A549 (cell line): ENCODE measurements at regions not wholly inside any gene's neighbourhood (a gene's known extent, or its start where the extent isn't known, plus 50 kb on each side); places are given as distances from the start of the nearest gene placed in this dataset.

ENCODE experiments used
- ATAC-seq, 2 experiments: fragments of 200-7000 bp in 1 of 2; fragments of >200 bp in 1 of 2; cut with Nextera tagmentation in 1 of 2; cut with Tn5 transposase in 1 of 2; 3 replicates each; pipeline versions ENCODE4 v1.8.0 to v1.9.1; 2018 to 2020; ENCODE audit warnings: mild to moderate bottlenecking in 1 of 2, moderate library complexity in 1 of 2
- CTCF ChIA-PET: fragments of 300-600 bp; sonication (Branson Sonifier 250); formaldehyde crosslinking; extraction: SDS; loops from one replicate; lab custom pipeline; 2021; ENCODE audit warnings: antibody characterized with exemption, inconsistent platforms; lab: Yijun Ruan, JAX
- POLR2A ChIA-PET: fragments of 350-600 bp; formaldehyde crosslinking; extraction: SDS; loops from one replicate; lab custom pipeline; 2021; ENCODE audit warnings: antibody characterized with exemption, inconsistent platforms; lab: Yijun Ruan, JAX
- DNase-seq, 2 experiments: peaks; one replicate each; pipeline versions ENCODE4 v3.0.0 to v3.0.0-alpha.2; 2011 to 2016; ENCODE audit warnings: low read depth in 1 of 2, low spot score in 1 of 2
- FAIRE-seq: peaks from 2 replicates; lab custom pipeline; 2011; peaks lifted over from hg19 to GRCh38; lab: Jason Lieb, UNC
- H3K27ac ChIP-seq, 2 experiments: fragments of >200 bp; sonication (Bioruptor Twin); formaldehyde crosslinking; 3 replicates each; pipeline ENCODE4 v1.5.1; 2016 to 2017
- H3K4me1 ChIP-seq: fragments of >200 bp; sonication (Bioruptor Twin); formaldehyde crosslinking; 3 replicates; pipeline ENCODE4 v1.6.1; 2016
- H3K4me2 ChIP-seq: fragments of >200 bp; sonication (Bioruptor Twin); formaldehyde crosslinking; 3 replicates; pipeline ENCODE4 v1.6.1; 2016
- H3K4me3 ChIP-seq: fragments of >200 bp; sonication (Bioruptor Twin); formaldehyde crosslinking; 3 replicates; pipeline ENCODE4 v1.5.1; 2016
- H3K9me3 ChIP-seq: fragments of >200 bp; sonication (Bioruptor Twin); formaldehyde crosslinking; 3 replicates; pipeline ENCODE4 v1.6.1; 2016
- BCL3 ChIP-seq: fragments of >200 bp; sonication (Bioruptor Twin); formaldehyde crosslinking; IDR thresholded peaks from 3 replicates; pipeline ENCODE4 v1.6.1; 2016
- CEBPB ChIP-seq, 2 experiments: fragments of >200 bp in 1 of 2; sonication (Bioruptor Twin) in 1 of 2; formaldehyde crosslinking in 1 of 2; IDR thresholded peaks; 2 replicates each; pipeline ENCODE4 v1.6.1; 2012 to 2016
- CHD2 ChIP-seq: fragments of 150-350 bp; IDR thresholded peaks from 2 replicates; pipeline ENCODE4 v1.6.1; 2014; ENCODE audit warnings: low read length; ENCODE audit not compliant: partially characterized antibody
- CHD4 ChIP-seq: fragments of 200-600 bp; sonication (generic); IDR thresholded peaks from 2 replicates; pipeline ENCODE4 v1.6.1; 2016; ENCODE audit warnings: antibody characterized with exemption, mild to moderate bottlenecking, borderline replicate concordance
- E2F6 ChIP-seq: IDR thresholded peaks from 2 replicates; pipeline ENCODE4 v1.6.1; 2012; ENCODE audit warnings: low read depth, borderline replicate concordance
- EHMT2 ChIP-seq: fragments of 200-600 bp; sonication (generic); IDR thresholded peaks from 2 replicates; pipeline ENCODE4 v1.6.1; 2016; ENCODE audit warnings: antibody characterized with exemption, low read depth, mild to moderate bottlenecking, moderate library complexity
- ESRRA ChIP-seq: fragments of 150-350 bp; IDR thresholded peaks from 2 replicates; pipeline ENCODE4 v1.6.1; 2014; ENCODE audit warnings: mild to moderate bottlenecking, low read length, borderline replicate concordance
- FOSB ChIP-seq: fragments of 250-450 bp; sonication (Bioruptor Pico); IDR thresholded peaks from 2 replicates; pipeline ENCODE4 v1.5.0; 2020; ENCODE audit warnings: mild to moderate bottlenecking, moderate library complexity
- HES2 ChIP-seq: fragments of >200 bp; sonication (Bioruptor Twin); formaldehyde crosslinking; IDR thresholded peaks from 2 replicates; pipeline ENCODE4 v1.6.1; 2016
- HMGXB4 ChIP-seq: fragments of 250-450 bp; sonication (Bioruptor Pico); IDR thresholded peaks from 2 replicates; pipeline ENCODE4 v1.5.0; 2021; ENCODE audit warnings: mild to moderate bottlenecking, moderate library complexity, borderline replicate concordance
- HOXB13 ChIP-seq: fragments of 250-450 bp; sonication (Bioruptor Pico); IDR thresholded peaks from 2 replicates; pipeline ENCODE4 v1.5.0; 2020; ENCODE audit warnings: low read depth, mild to moderate bottlenecking, moderate library complexity
- MAFK ChIP-seq: fragments of 450-650 bp; IDR thresholded peaks from 2 replicates; pipeline ENCODE4 v1.6.1; 2014; ENCODE audit not compliant: partially characterized antibody
- MAZ ChIP-seq: fragments of 150-350 bp; IDR thresholded peaks from 2 replicates; pipeline ENCODE4 v1.6.1; 2014; ENCODE audit warnings: antibody characterized with exemption, low read depth, low read length, borderline replicate concordance
- NFE2L2 ChIP-seq: fragments of 150-350 bp; conservative IDR thresholded peaks from 2 replicates; pipeline ENCODE4 v1.6.1; 2014; ENCODE audit warnings: low read length
- POLR2A ChIP-seq: IDR thresholded peaks from 2 replicates; pipeline ENCODE4 v1.6.1; 2012; ENCODE audit warnings: mild to moderate bottlenecking, low read length
- RAD21 ChIP-seq, 2 experiments: fragments of >200 bp in 1 of 2; sonication (Bioruptor Twin) in 1 of 2; formaldehyde crosslinking in 1 of 2; IDR thresholded peaks in 1 of 2; conservative IDR thresholded peaks in 1 of 2; 2 replicates in 1 of 2; 3 replicates in 1 of 2; pipeline ENCODE4 v1.6.1; 2012 to 2018; ENCODE audit warnings: inconsistent platforms in 1 of 2
- RCOR1 ChIP-seq: fragments of 150-350 bp; IDR thresholded peaks from 2 replicates; pipeline ENCODE4 v1.6.1; 2014; ENCODE audit warnings: antibody characterized with exemption, low read length, low read depth
- SREBF2 ChIP-seq: fragments of 450-650 bp; IDR thresholded peaks from 2 replicates; pipeline ENCODE4 v1.6.1; 2014; ENCODE audit warnings: mild to moderate bottlenecking, moderate library complexity
- TP53 ChIP-seq: fragments of 250-450 bp; sonication (Bioruptor Pico); IDR thresholded peaks from 2 replicates; pipeline ENCODE4 v1.5.0; 2021; ENCODE audit warnings: mild to moderate bottlenecking, moderate library complexity
- ZNF302 ChIP-seq: fragments of 250-450 bp; sonication (Bioruptor Pico); IDR thresholded peaks from 2 replicates; pipeline ENCODE4 v1.9.0; 2021; ENCODE audit warnings: inconsistent platforms, mild to moderate bottlenecking, moderate library complexity
- WGBS: methylation state at CpG from one replicate; pipeline ENCODE4 v1.1.6; 2017; ENCODE audit errors: missing lambda C conversion rate; 5-methylcytosine and 5-hydroxymethylcytosine counted together

GRCh38 chr6:71556141-71556540, 267.5 kb downstream of the OGFRL1 start:
- FAIRE-seq (no peak), ATAC-seq (no peak), DNase-seq (no peak)
- ChIA-PET POLR2A (no interaction called here), CTCF (no interaction called here)
- Histone ChIP-seq H3K4me1 (no peaks in the 10 kb centered on the region), H3K9me3 (no peaks in the 10 kb centered on the region; the same call in 2 of the 3 replicates), H3K4me3 (no peak overlapping the region), H3K27ac (no peak overlapping the region), H3K4me2 (no peak overlapping the region)
- TF ChIP-seq HES2 (no peak), CHD2 (no peak), NFE2L2 (no peak), EHMT2 (no peak), RCOR1 (no peak), HOXB13 (no peak), MAFK (no peak), ESRRA (no peak), HMGXB4 (no peak), TP53 (CRISPR knock-in tag) (no peak), POLR2A (no peak), MAZ (no peak), FOSB (CRISPR knock-in tag) (no peak), E2F6 (no peak), BCL3 (no peak), CEBPB (IDR thresholded peaks at IDR 0.05) (no peak)
- WGBS = 0% methylated on average over 2 of the region's 4 CpGs

- 0% methylated on average over 1 of the region's 1 CpG for WGBS
- Histone ChIP-seq H3K27ac (no peak overlapping the region), H3K4me1 (no peaks in the 10 kb centered on the region), H3K4me2 (no peak overlapping the region), H3K9me3 (no peaks in the 10 kb centered on the region; the same call in 2 of the 3 replicates), H3K4me3 (no peak overlapping the region)
- DNase-seq (no peak), ATAC-seq (no peak), FAIRE-seq (no peak)
- CTCF ChIA-PET = no interaction called here
- POLR2A ChIA-PET = no interaction called here
- TF ChIP-seq CHD4 (no peak), RAD21 (conservative IDR thresholded peaks at IDR 0.05 in 1 of 2, IDR thresholded peaks at IDR 0.05 in 1 of 2) (no peak)
Observed at GRCh38 chr6:71558974-71559373, 270.4 kb downstream of the OGFRL1 start.

GRCh38 chr6:71567562-71567961, 279.0 kb downstream of the OGFRL1 start:
- no peak for DNase-seq
- TF ChIP-seq CHD4 (no peak), SREBF2 (no peak), TP53 (CRISPR knock-in tag) (no peak), ZNF302 (CRISPR knock-in tag) (no peak)
- Histone ChIP-seq H3K4me1 (no peaks in the 10 kb centered on the region), H3K9me3 (no peaks in the 10 kb centered on the region), H3K4me3 (no peak overlapping the region), H3K4me2 (no peak overlapping the region), H3K27ac (no peak overlapping the region)
- no peak for FAIRE-seq
- POLR2A ChIA-PET = no interaction called here
- no peak for ATAC-seq
- CTCF ChIA-PET = no interaction called here
